SK-N-SH treated with all-trans-retinoic acid at 6 μM for 48 hours (cell line): ENCODE measurements at regions not wholly inside any gene's neighbourhood (a gene's known extent, or its start where the extent isn't known, plus 50 kb on each side); places are given as distances from the start of the nearest gene placed in this dataset.

Experiments used
- ARNTL ChIP-seq: fragments of 450-650 bp; formaldehyde crosslinking; IDR thresholded peaks from 2 replicates; pipeline ENCODE4 v1.5.0; 2020; ENCODE audit warnings: low read depth, mild to moderate bottlenecking, moderate library complexity, borderline replicate concordance
- CSDC2 ChIP-seq: fragments of 250-450 bp; sonication (Bioruptor Pico); IDR thresholded peaks from 2 replicates; pipeline ENCODE4 v1.5.0; 2020; ENCODE audit warnings: mild to moderate bottlenecking, moderate library complexity
- RARB ChIP-seq: fragments of 250-450 bp; sonication (Bioruptor Pico); IDR thresholded peaks from 2 replicates; pipeline ENCODE4 v1.8.0; 2021; ENCODE audit warnings: mild to moderate bottlenecking, moderate library complexity
- TCF4 ChIP-seq: fragments of 250-450 bp; sonication (Bioruptor Pico); IDR thresholded peaks from 2 replicates; pipeline ENCODE4 v1.8.0; 2021; ENCODE audit warnings: mild to moderate bottlenecking, moderate library complexity, borderline replicate concordance
- ZFP3 ChIP-seq: fragments of 250-450 bp; sonication (Bioruptor Pico); IDR thresholded peaks from 2 replicates; pipeline ENCODE4 v1.5.0; 2020; ENCODE audit warnings: mild to moderate bottlenecking, moderate library complexity
- ZNF8 ChIP-seq: fragments of 450-650 bp; formaldehyde crosslinking; IDR thresholded peaks from 2 replicates; pipeline ENCODE4 v1.5.0; 2020; ENCODE audit warnings: mild to moderate bottlenecking, moderate library complexity

DNA sequence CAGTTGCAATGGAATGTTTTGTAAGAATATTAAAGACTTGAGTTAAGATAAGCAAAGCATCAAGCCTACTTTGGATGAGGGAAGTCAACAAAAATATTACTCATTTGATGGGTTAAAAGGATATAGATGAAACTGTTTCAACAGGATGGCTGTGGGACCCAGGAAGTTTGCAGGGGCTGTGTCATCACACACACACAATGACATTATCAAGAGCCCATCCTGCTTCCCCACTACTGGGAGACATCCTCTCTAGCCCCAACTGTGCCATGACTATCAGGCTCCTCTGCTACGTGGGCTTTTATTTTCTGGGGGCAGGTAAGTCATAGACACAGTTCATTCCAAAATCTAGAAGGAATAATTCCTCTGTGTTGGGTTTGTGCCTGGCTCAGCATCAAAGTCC, 78.8 kb upstream of the PRSS1 start:
- TF ChIP-seq ARNTL (CRISPR knock-in tag): no peak
- TF ChIP-seq RARB (CRISPR knock-in tag): no peak
- no peak for TF ChIP-seq ZNF8 (CRISPR knock-in tag)
- TF ChIP-seq ZFP3 (CRISPR knock-in tag): no peak
- no peak for TF ChIP-seq TCF4
- no peak for TF ChIP-seq CSDC2 (CRISPR knock-in tag)
